ENCODE measurements at regions not wholly inside any gene's neighbourhood (a gene's known extent, or its start where the extent isn't known, plus 50 kb on each side); places are given as distances from the start of the nearest gene placed in this dataset.

- H3K27ac ChIP-seq (ENCODE audit: insufficient read depth, low read length), result no peak overlapping the region
- H3K4me2 ChIP-seq (ENCODE audit: extremely low read depth, insufficient read depth, low read length), result no peak overlapping the region
- no peaks in the 10 kb centered on the region for H3K4me1 ChIP-seq (ENCODE audit: control insufficient read depth, extremely low read depth, insufficient read depth, low read length)
- no peak overlapping the region for H3K4me3 ChIP-seq (replicated peaks in 1 of 4; ENCODE audit: control extremely low read depth in 1 of 4, insufficient read depth in 1 of 4, low read depth in 3 of 4, low read length in 4 of 4)
- no peaks in the 10 kb centered on the region for H3K9me3 ChIP-seq (ENCODE audit: control insufficient read depth, insufficient read depth, low read depth, low read length)
- TF ChIP-seq CTCF (conservative IDR thresholded peaks at IDR 0.05 in 1 of 2, IDR thresholded peaks at IDR 0.05 in 1 of 2; ENCODE audit: low read depth in 1 of 2, low read length in 2 of 2), result no peak
- TF ChIP-seq EZH2 (IDR thresholded peaks at IDR 0.05; ENCODE audit: low read length, missing control alignments), result no peak
- no peaks in the 10 kb centered on the region for H3K27me3 ChIP-seq (ENCODE audit: control insufficient read depth, insufficient read depth, low read length)
- H3K79me2 ChIP-seq (ENCODE audit: control insufficient read depth, insufficient read depth, low read length), result no peaks in the 10 kb centered on the region
- no peaks in the 10 kb centered on the region for H3K36me3 ChIP-seq (ENCODE audit: control insufficient read depth, insufficient read depth, low read length)
- no peak overlapping the region for H2AFZ ChIP-seq (ENCODE audit: low read length)
- no peak for DNase-seq (ENCODE audit: low read depth in 2 of 2)
- no peaks in the 10 kb centered on the region for H4K20me1 ChIP-seq (ENCODE audit: control insufficient read depth, extremely low read depth, insufficient read depth, low read length)
- H3K9ac ChIP-seq (ENCODE audit: insufficient read depth, low read length), result no peak overlapping the region
Observed at GRCh38 chr13:111633401-111633800, 313.0 kb downstream of the TEX29 start.

GRCh38 chr13:111634410-111634809 is 314.0 kb downstream of the TEX29 start:
- H3K4me1 ChIP-seq (ENCODE audit: control insufficient read depth, extremely low read depth, insufficient read depth, low read length), result no peaks in the 10 kb centered on the region
- H3K9me3 ChIP-seq (ENCODE audit: control insufficient read depth, insufficient read depth, low read depth, low read length), result no peaks in the 10 kb centered on the region
- H3K4me2 ChIP-seq (ENCODE audit: extremely low read depth, insufficient read depth, low read length), result no peak overlapping the region
- H3K9ac ChIP-seq (ENCODE audit: insufficient read depth, low read length), result no peak overlapping the region
- no peak overlapping the region for H3K4me3 ChIP-seq (replicated peaks in 1 of 4; ENCODE audit: control extremely low read depth in 1 of 4, insufficient read depth in 1 of 4, low read depth in 3 of 4, low read length in 4 of 4)
- no peak overlapping the region for H2AFZ ChIP-seq (ENCODE audit: low read length)
- H3K79me2 ChIP-seq (ENCODE audit: control insufficient read depth, insufficient read depth, low read length), result no peaks in the 10 kb centered on the region
- H4K20me1 ChIP-seq (ENCODE audit: control insufficient read depth, extremely low read depth, insufficient read depth, low read length), result no peaks in the 10 kb centered on the region
- no peaks in the 10 kb centered on the region for H3K36me3 ChIP-seq (ENCODE audit: control insufficient read depth, insufficient read depth, low read length)
- no peak overlapping the region for H3K27ac ChIP-seq (ENCODE audit: insufficient read depth, low read length)
- H3K27me3 ChIP-seq (ENCODE audit: control insufficient read depth, insufficient read depth, low read length), result no peaks in the 10 kb centered on the region
- TF ChIP-seq EZH2 (IDR thresholded peaks at IDR 0.05; ENCODE audit: low read length, missing control alignments), result no peak
- DNase-seq (ENCODE audit: low read depth in 2 of 2), result no peak

GRCh38 chr13:111636271-111636670 is 315.8 kb downstream of the TEX29 start:
- Histone ChIP-seq H3K9me3 (ENCODE audit: control insufficient read depth, insufficient read depth, low read depth, low read length) (no peaks in the 10 kb centered on the region), H3K79me2 (ENCODE audit: control insufficient read depth, insufficient read depth, low read length) (no peaks in the 10 kb centered on the region), H3K36me3 (ENCODE audit: control insufficient read depth, insufficient read depth, low read length) (no peaks in the 10 kb centered on the region), H4K20me1 (ENCODE audit: control insufficient read depth, extremely low read depth, insufficient read depth, low read length) (no peaks in the 10 kb centered on the region), H3K9ac (ENCODE audit: insufficient read depth, low read length) (no peak overlapping the region), H2AFZ (ENCODE audit: low read length) (no peak overlapping the region), H3K4me2 (ENCODE audit: extremely low read depth, insufficient read depth, low read length) (no peak overlapping the region), H3K27ac (ENCODE audit: insufficient read depth, low read length) (no peak overlapping the region), H3K27me3 (ENCODE audit: control insufficient read depth, insufficient read depth, low read length) (no peaks in the 10 kb centered on the region), H3K4me1 (ENCODE audit: control insufficient read depth, extremely low read depth, insufficient read depth, low read length) (no peaks in the 10 kb centered on the region), H3K4me3 (replicated peaks in 1 of 4; ENCODE audit: control extremely low read depth in 1 of 4, insufficient read depth in 1 of 4, low read depth in 3 of 4, low read length in 4 of 4) (no peak overlapping the region)
- no peak for DNase-seq (ENCODE audit: low read depth in 2 of 2)
- TF ChIP-seq EZH2 (IDR thresholded peaks at IDR 0.05; ENCODE audit: low read length, missing control alignments) (no peak), CTCF (conservative IDR thresholded peaks at IDR 0.05 in 1 of 2, IDR thresholded peaks at IDR 0.05 in 1 of 2; ENCODE audit: low read depth in 1 of 2, low read length in 2 of 2) (no peak)
